GM23338 (cell line): ENCODE measurements at regions not wholly inside any gene's neighbourhood (a gene's known extent, or its start where the extent isn't known, plus 50 kb on each side); places are given as distances from the start of the nearest gene placed in this dataset.

ENCODE experiments used
- ATAC-seq: fragments of 200-7000 bp; cut with Tn5 transposase; 3 replicates; pipeline ENCODE4 v1.9.1; 2020
- DNase-seq: peaks from one replicate; pipeline ENCODE4 v3.0.0-alpha.2; 2015; ENCODE audit warnings: low spot score
- H2AFZ ChIP-seq: fragments of 200-600 bp; sonication (generic); 2 replicates; pipeline ENCODE4 v1.8.0; 2016; ENCODE audit warnings: antibody characterized with exemption, mild to moderate bottlenecking, moderate library complexity
- H3F3A ChIP-seq: fragments of 200-600 bp; sonication (generic); replicated peaks from 2 replicates; pipeline ENCODE4 v1.8.0; 2017; ENCODE audit warnings: antibody characterized with exemption, mixed run types, low read depth
- H3K27ac ChIP-seq: fragments of 200-600 bp; sonication (generic); 2 replicates; pipeline ENCODE4 v1.6.1; 2016; ENCODE audit warnings: low read depth
- H3K27me3 ChIP-seq: fragments of 200-600 bp; sonication (generic); 2 replicates; pipeline ENCODE4 v1.8.0; 2016; ENCODE audit warnings: mild to moderate bottlenecking, mixed run types, moderate library complexity; ENCODE audit not compliant: insufficient read depth
- H3K36me3 ChIP-seq: fragments of 200-600 bp; sonication (generic); 2 replicates; pipeline ENCODE4 v1.8.0; 2016; ENCODE audit warnings: mild to moderate bottlenecking; ENCODE audit not compliant: insufficient read depth
- H3K4me1 ChIP-seq: fragments of 200-600 bp; sonication (generic); 2 replicates; pipeline ENCODE4 v1.8.0; 2016; ENCODE audit warnings: mild to moderate bottlenecking, moderate library complexity; ENCODE audit not compliant: insufficient read depth
- H3K4me2 ChIP-seq: fragments of 200-600 bp; sonication (generic); 2 replicates; pipeline ENCODE4 v1.7.1; 2017; ENCODE audit warnings: mixed run types
- H3K4me3 ChIP-seq: fragments of 200-600 bp; sonication (generic); 2 replicates; pipeline ENCODE4 v1.6.1; 2016; ENCODE audit warnings: mixed run types
- H3K79me2 ChIP-seq: fragments of 200-600 bp; sonication (generic); replicated peaks from 2 replicates; pipeline ENCODE4 v1.8.0; 2017; ENCODE audit warnings: mild to moderate bottlenecking; ENCODE audit not compliant: insufficient read depth
- H3K9me2 ChIP-seq: fragments of 200-600 bp; sonication (generic); 2 replicates; pipeline ENCODE4 v1.8.0; 2017; ENCODE audit not compliant: insufficient read depth
- H4K20me1 ChIP-seq: fragments of 200-600 bp; sonication (generic); replicated peaks from 2 replicates; pipeline ENCODE4 v1.8.0; 2017; ENCODE audit warnings: mild to moderate bottlenecking; ENCODE audit not compliant: insufficient read depth
- H3K27ac Mint-ChIP-seq: 2 replicates; pipeline ENCODE4 v1.8.0; 2020; ENCODE audit warnings: inconsistent platforms, mild to moderate bottlenecking, moderate library complexity, mixed read lengths
- H3K27me3 Mint-ChIP-seq: 3 replicates; pipeline ENCODE4 v1.8.0; 2022; ENCODE audit warnings: low read depth, mild to moderate bottlenecking, moderate library complexity, mixed read lengths, inconsistent platforms; ENCODE audit not compliant: insufficient read depth, poor library complexity
- H3K36me3 Mint-ChIP-seq: 3 replicates; pipeline ENCODE4 v1.8.0; 2021; ENCODE audit warnings: low read depth, mild to moderate bottlenecking, inconsistent platforms, moderate library complexity, mixed read lengths
- H3K4me1 Mint-ChIP-seq: 3 replicates; pipeline ENCODE4 v1.8.0; 2020; ENCODE audit warnings: mild to moderate bottlenecking, inconsistent platforms, mixed read lengths
- H3K4me3 Mint-ChIP-seq: 3 replicates; pipeline ENCODE4 v1.8.0; 2021; ENCODE audit warnings: moderate library complexity, mild to moderate bottlenecking, inconsistent platforms, mixed read lengths
- H3K9me3 Mint-ChIP-seq: 3 replicates; pipeline ENCODE4 v1.8.0; 2020; ENCODE audit warnings: moderate library complexity, mild to moderate bottlenecking, inconsistent platforms, mixed read lengths
- CREB1 ChIP-seq: fragments of 250-450 bp; sonication (Bioruptor Pico); IDR thresholded peaks from 2 replicates; pipeline ENCODE4 v1.5.0; 2020; ENCODE audit warnings: low read depth, mild to moderate bottlenecking, moderate library complexity
- CTCF ChIP-seq, 2 experiments: fragments of 200-600 bp in 1 of 2; sonication (generic) in 1 of 2; conservative IDR thresholded peaks; 2 replicates each; pipeline versions ENCODE4 v1.5.1 to v1.6.1; 2016 to 2017; ENCODE audit warnings: antibody characterized with exemption in 2 of 2, low read depth in 2 of 2, mild to moderate bottlenecking in 2 of 2, moderate library complexity in 1 of 2
- ETS1 ChIP-seq: IDR thresholded peaks from 2 replicates; pipeline ENCODE4 v1.6.1; 2016; ENCODE audit warnings: antibody characterized with exemption
- EZH2 ChIP-seq: fragments of 200-600 bp; sonication (generic); IDR thresholded peaks from one replicate; pipeline ENCODE4 v1.8.0; 2017; ENCODE audit warnings: antibody characterized with exemption, mild to moderate bottlenecking, low read depth; ENCODE audit not compliant: unreplicated experiment
- EZH2phosphoT487 ChIP-seq: fragments of 200-600 bp; sonication (generic); IDR thresholded peaks from one replicate; pipeline ENCODE4 v1.8.1; 2018; ENCODE audit warnings: antibody characterized with exemption; ENCODE audit not compliant: unreplicated experiment
- JUNB ChIP-seq: IDR thresholded peaks from one replicate; pipeline ENCODE4 v1.6.1; 2016; ENCODE audit warnings: antibody characterized with exemption; ENCODE audit not compliant: unreplicated experiment
- NANOG ChIP-seq: IDR thresholded peaks from 2 replicates; pipeline ENCODE4 v1.6.1; 2016; ENCODE audit warnings: antibody characterized with exemption, borderline replicate concordance
- POLR2AphosphoS5 ChIP-seq: IDR thresholded peaks from 2 replicates; pipeline ENCODE4 v1.6.1; 2016; ENCODE audit warnings: antibody characterized with exemption, low read depth
- REST ChIP-seq: IDR thresholded peaks from one replicate; pipeline ENCODE4 v1.6.1; 2018; ENCODE audit warnings: antibody characterized with exemption; ENCODE audit not compliant: unreplicated experiment
- STAT1 ChIP-seq: IDR thresholded peaks from one replicate; pipeline ENCODE4 v1.6.1; 2016; ENCODE audit warnings: antibody characterized with exemption; ENCODE audit not compliant: unreplicated experiment
- ZNF114 ChIP-seq: fragments of 250-450 bp; sonication (Bioruptor Pico); IDR thresholded peaks from 2 replicates; pipeline ENCODE4 v1.5.0; 2020; ENCODE audit warnings: mild to moderate bottlenecking, moderate library complexity
- ZNF331 ChIP-seq: fragments of 250-450 bp; sonication (Bioruptor Pico); IDR thresholded peaks from 2 replicates; pipeline ENCODE4 v1.5.0; 2020; ENCODE audit warnings: low read depth, mild to moderate bottlenecking, moderate library complexity
- ZNF462 ChIP-seq: fragments of 250-450 bp; sonication (Bioruptor Pico); IDR thresholded peaks from 2 replicates; pipeline ENCODE4 v1.5.0; 2020; ENCODE audit warnings: mild to moderate bottlenecking, moderate library complexity

GRCh38 chr11:80621871-80622270 lies 1181.0 kb upstream of the TENM4 start:
- ATAC-seq, result no peak
- no peaks in the 10 kb centered on the region for H3K27me3 ChIP-seq
- no peaks in the 10 kb centered on the region for H3F3A ChIP-seq
- no peaks in the 10 kb centered on the region for H3K9me2 ChIP-seq
- no peaks in the 10 kb centered on the region for H4K20me1 ChIP-seq
- H3K4me1 Mint-ChIP-seq, result peaks cover 2% of the 10 kb centered on the region; the same call in 2 of the 3 replicates
- H3K9me3 Mint-ChIP-seq, result no peaks in the 10 kb centered on the region
- no peaks in the 10 kb centered on the region for H3K27me3 Mint-ChIP-seq
- no peak overlapping the region for H3K4me2 ChIP-seq
- no peaks in the 10 kb centered on the region for H3K79me2 ChIP-seq
- no peak overlapping the region for H3K27ac Mint-ChIP-seq
- DNase-seq, result no peak
- no peaks in the 10 kb centered on the region for H3K36me3 ChIP-seq
- no peaks in the 10 kb centered on the region for H3K36me3 Mint-ChIP-seq
- H2AFZ ChIP-seq, result no peak overlapping the region
- H3K4me3 ChIP-seq, result no peak overlapping the region
- H3K4me1 ChIP-seq, result peaks cover 8% of the 10 kb centered on the region; the same call in 1 of the 2 replicates
- TF ChIP-seq ZNF331 (CRISPR knock-in tag) (no peak), EZH2phosphoT487 (no peak), EZH2 (no peak), REST (no peak), STAT1 (no peak), CREB1 (no peak), NANOG (no peak), ZNF114 (CRISPR knock-in tag) (no peak), JUNB (no peak), POLR2AphosphoS5 (no peak), ZNF462 (CRISPR knock-in tag) (no peak), ETS1 (no peak), CTCF (conservative IDR thresholded peaks at IDR 0.05; ENCODE audit: low read depth in 2 of 2) (no peak)
- H3K27ac ChIP-seq, result no peak overlapping the region
- H3K4me3 Mint-ChIP-seq, result no peak overlapping the region
